A549 (cell line): ENCODE measurements at regions not wholly inside any gene's neighbourhood (a gene's known extent, or its start where the extent isn't known, plus 50 kb on each side); places are given as distances from the start of the nearest gene placed in this dataset.

Experiments used
- CEBPB ChIP-seq, 2 experiments: fragments of >200 bp in 1 of 2; sonication (Bioruptor Twin) in 1 of 2; formaldehyde crosslinking in 1 of 2; IDR thresholded peaks; 2 replicates each; pipeline ENCODE4 v1.6.1; 2012 to 2016
- EHMT2 ChIP-seq: fragments of 200-600 bp; sonication (generic); IDR thresholded peaks from 2 replicates; pipeline ENCODE4 v1.6.1; 2016; ENCODE audit warnings: antibody characterized with exemption, low read depth, mild to moderate bottlenecking, moderate library complexity
- GATA3 ChIP-seq: IDR thresholded peaks from 2 replicates; pipeline ENCODE4 v1.6.1; 2012; ENCODE audit warnings: borderline replicate concordance
- HDAC2 ChIP-seq: fragments of 200-600 bp; sonication (generic); IDR thresholded peaks from 2 replicates; pipeline ENCODE4 v1.6.1; 2016
- POLR2A ChIP-seq: IDR thresholded peaks from 2 replicates; pipeline ENCODE4 v1.6.1; 2012; ENCODE audit warnings: mild to moderate bottlenecking, low read length
- TP53 ChIP-seq: fragments of 250-450 bp; sonication (Bioruptor Pico); IDR thresholded peaks from 2 replicates; pipeline ENCODE4 v1.5.0; 2021; ENCODE audit warnings: mild to moderate bottlenecking, moderate library complexity
- TF ChIP-seq, protein P1 (sequence below): fragments of 150-350 bp; IDR thresholded peaks from 2 replicates; pipeline ENCODE4 v1.6.1; 2014; ENCODE audit warnings: low read depth, mild to moderate bottlenecking, low read length
- TF ChIP-seq, protein P2 (sequence below): fragments of >200 bp; sonication (Bioruptor Twin); formaldehyde crosslinking; IDR thresholded peaks from 3 replicates; pipeline ENCODE4 v1.5.1; 2016
- TF ChIP-seq, protein P3 (sequence below): IDR thresholded peaks from 2 replicates; pipeline ENCODE4 v1.6.1; 2012

DNA sequence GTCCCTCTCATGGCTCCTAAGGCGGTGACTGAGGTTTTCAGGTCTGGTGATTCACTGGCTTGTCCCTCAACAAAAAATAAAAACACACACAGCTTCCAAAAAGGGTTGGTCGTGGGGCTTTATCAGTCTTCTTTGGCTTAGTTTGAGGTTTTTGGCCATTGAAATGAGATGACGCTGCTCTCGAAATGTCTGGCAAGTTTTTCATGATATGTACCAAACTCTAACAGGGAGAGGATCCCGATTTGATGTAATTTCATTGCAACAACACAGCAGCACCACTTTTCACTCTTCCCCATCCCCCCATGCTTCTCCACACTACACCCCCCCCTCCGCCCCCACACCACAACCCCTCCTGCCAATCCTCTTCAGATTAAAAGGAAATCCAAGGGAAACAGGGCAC lies 187.1 kb upstream of the NFIA start:
- no peak for TF ChIP-seq TP53 (CRISPR knock-in tag)
- no peak for TF ChIP-seq POLR2A
- TF ChIP-seq, protein P1, sequence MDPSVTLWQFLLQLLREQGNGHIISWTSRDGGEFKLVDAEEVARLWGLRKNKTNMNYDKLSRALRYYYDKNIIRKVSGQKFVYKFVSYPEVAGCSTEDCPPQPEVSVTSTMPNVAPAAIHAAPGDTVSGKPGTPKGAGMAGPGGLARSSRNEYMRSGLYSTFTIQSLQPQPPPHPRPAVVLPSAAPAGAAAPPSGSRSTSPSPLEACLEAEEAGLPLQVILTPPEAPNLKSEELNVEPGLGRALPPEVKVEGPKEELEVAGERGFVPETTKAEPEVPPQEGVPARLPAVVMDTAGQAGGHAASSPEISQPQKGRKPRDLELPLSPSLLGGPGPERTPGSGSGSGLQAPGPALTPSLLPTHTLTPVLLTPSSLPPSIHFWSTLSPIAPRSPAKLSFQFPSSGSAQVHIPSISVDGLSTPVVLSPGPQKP = no peak
- TF ChIP-seq, protein P2, sequence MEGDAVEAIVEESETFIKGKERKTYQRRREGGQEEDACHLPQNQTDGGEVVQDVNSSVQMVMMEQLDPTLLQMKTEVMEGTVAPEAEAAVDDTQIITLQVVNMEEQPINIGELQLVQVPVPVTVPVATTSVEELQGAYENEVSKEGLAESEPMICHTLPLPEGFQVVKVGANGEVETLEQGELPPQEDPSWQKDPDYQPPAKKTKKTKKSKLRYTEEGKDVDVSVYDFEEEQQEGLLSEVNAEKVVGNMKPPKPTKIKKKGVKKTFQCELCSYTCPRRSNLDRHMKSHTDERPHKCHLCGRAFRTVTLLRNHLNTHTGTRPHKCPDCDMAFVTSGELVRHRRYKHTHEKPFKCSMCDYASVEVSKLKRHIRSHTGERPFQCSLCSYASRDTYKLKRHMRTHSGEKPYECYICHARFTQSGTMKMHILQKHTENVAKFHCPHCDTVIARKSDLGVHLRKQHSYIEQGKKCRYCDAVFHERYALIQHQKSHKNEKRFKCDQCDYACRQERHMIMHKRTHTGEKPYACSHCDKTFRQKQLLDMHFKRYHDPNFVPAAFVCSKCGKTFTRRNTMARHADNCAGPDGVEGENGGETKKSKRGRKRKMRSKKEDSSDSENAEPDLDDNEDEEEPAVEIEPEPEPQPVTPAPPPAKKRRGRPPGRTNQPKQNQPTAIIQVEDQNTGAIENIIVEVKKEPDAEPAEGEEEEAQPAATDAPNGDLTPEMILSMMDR = no peak
- no peak for TF ChIP-seq GATA3
- TF ChIP-seq HDAC2 = no peak
- no peak for TF ChIP-seq CEBPB (IDR thresholded peaks at IDR 0.05)
- TF ChIP-seq EHMT2 = no peak
- TF ChIP-seq, protein P3, sequence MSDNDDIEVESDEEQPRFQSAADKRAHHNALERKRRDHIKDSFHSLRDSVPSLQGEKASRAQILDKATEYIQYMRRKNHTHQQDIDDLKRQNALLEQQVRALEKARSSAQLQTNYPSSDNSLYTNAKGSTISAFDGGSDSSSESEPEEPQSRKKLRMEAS = no peak
